ENCODE measurements at regions not wholly inside any gene's neighbourhood (a gene's known extent, or its start where the extent isn't known, plus 50 kb on each side); places are given as distances from the start of the nearest gene placed in this dataset.
"Not testable (repeated sequence)": the region's sequence is repeated elsewhere in the genome, so short reads cannot be mapped to it uniquely, and the experiment has no call there.

DNA sequence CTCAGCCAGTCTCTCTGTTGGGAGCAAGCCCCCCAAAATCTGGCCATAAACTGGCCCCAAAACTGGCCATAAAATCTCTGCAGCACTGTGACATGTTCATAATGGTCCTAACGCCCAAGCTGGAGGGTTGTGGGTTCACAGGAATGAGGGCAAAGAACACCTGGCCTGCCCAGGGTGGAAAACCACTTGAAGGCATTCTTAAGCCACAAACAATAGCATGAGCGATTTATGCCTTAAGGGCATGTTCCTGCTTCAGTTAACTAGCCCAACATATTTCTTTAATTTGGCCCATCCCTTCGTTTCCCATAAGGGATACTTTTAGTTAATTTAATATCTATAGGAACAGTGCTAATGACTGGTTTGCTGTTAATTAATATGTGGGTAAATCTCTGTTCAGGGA is 205.8 kb downstream of the ALG10 start:
- TF ChIP-seq CTCF, POLR2A (IDR thresholded peaks at IDR 0.05): not testable (repeated sequence)

Data from thyroid gland (tissue), 4 donors.